HepG2 (cell line): ENCODE measurements at regions not wholly inside any gene's neighbourhood (a gene's known extent, or its start where the extent isn't known, plus 50 kb on each side); places are given as distances from the start of the nearest gene placed in this dataset.

Experiments
- ATAC-seq: fragments of 200-7000 bp; cut with Tn5 transposase; 3 replicates; pipeline ENCODE4 v1.9.1; 2020; ENCODE audit warnings: mild to moderate bottlenecking, moderate library complexity
- BruUV-seq: library from RNA; stranded (reverse); fragments of 400-500 nt; replicated peaks from 2 replicates; lab custom pipeline; 2021; lab: Mats Ljungman, UMichigan
- CTCF ChIA-PET: fragments of 300-600 bp; formaldehyde crosslinking; extraction: SDS; loops from one replicate; lab custom pipeline; 2021; ENCODE audit warnings: low total read pairs, inconsistent platforms, low intra/inter-chr PET ratio; lab: Yijun Ruan, JAX
- POLR2A ChIA-PET: fragments of 350-600 bp; sonication (Branson Sonifier 250); formaldehyde crosslinking; loops from one replicate; lab custom pipeline; 2020; ENCODE audit warnings: antibody characterized with exemption, inconsistent platforms; lab: Yijun Ruan, JAX
- DNase-seq: peaks from one replicate; pipeline ENCODE4 v3.0.0-alpha.2; 2015; ENCODE audit warnings: low spot score
- FAIRE-seq: peaks from 3 replicates; lab custom pipeline; 2011; peaks lifted over from hg19 to GRCh38; lab: Jason Lieb, UNC
- H2AFZ ChIP-seq: one replicate; pipeline ENCODE4 v1.6.1; 2011; ENCODE audit warnings: low read length, inconsistent platforms
- H3K27ac ChIP-seq: fragments of 300-600 bp; 3 replicates; pipeline ENCODE4 v1.8.0; 2011; ENCODE audit warnings: mixed run types, mild to moderate bottlenecking, mixed read lengths, low read length, inconsistent platforms; ENCODE audit not compliant: insufficient read depth; ENCODE audit errors: extremely low read length
- H3K27me3 ChIP-seq, 2 experiments: fragments of 200-600 bp in 1 of 2; 2 replicates in 1 of 2; 3 replicates in 1 of 2; pipeline versions ENCODE4 v1.6.0 to v1.8.0; 2011; ENCODE audit warnings: low read length in 2 of 2, mild to moderate bottlenecking in 2 of 2, moderate library complexity in 2 of 2, inconsistent platforms in 1 of 2; ENCODE audit not compliant: insufficient read depth in 2 of 2, control insufficient read depth in 1 of 2
- H3K36me3 ChIP-seq, 2 experiments: fragments of 200-600 bp in 1 of 2; replicated peaks in 1 of 2; 2 replicates in 1 of 2; 3 replicates in 1 of 2; pipeline versions ENCODE4 v1.5.1 to v1.8.0; 2011; ENCODE audit warnings: low read length in 2 of 2, inconsistent platforms in 1 of 2; ENCODE audit not compliant: insufficient read depth in 2 of 2, control insufficient read depth in 1 of 2
- H3K4me1 ChIP-seq: 2 replicates; pipeline ENCODE4 v1.5.1; 2012; ENCODE audit warnings: low read length, inconsistent platforms; ENCODE audit not compliant: insufficient read depth
- H3K4me2 ChIP-seq: 2 replicates; pipeline ENCODE4 v1.6.0; 2011; ENCODE audit warnings: low read depth, low read length, inconsistent platforms
- H3K4me3 ChIP-seq, 3 experiments: fragments of 200-600 bp in 1 of 3; sonication (generic), shearing (Covaris generic) in 1 of 3; replicated peaks in 1 of 3; 2 replicates each; pipeline ENCODE4 v1.5.1; 2011 to 2016; ENCODE audit warnings: low read length in 3 of 3, inconsistent platforms in 2 of 3, low read depth in 2 of 3, mild to moderate bottlenecking in 2 of 3, control low read depth in 1 of 3, mixed read lengths in 1 of 3; ENCODE audit not compliant: insufficient read depth in 1 of 3
- H3K79me2 ChIP-seq: one replicate; pipeline ENCODE4 v1.6.1; 2011; ENCODE audit warnings: low read length, inconsistent platforms; ENCODE audit not compliant: insufficient read depth
- H3K9ac ChIP-seq: 2 replicates; pipeline ENCODE4 v1.6.0; 2011; ENCODE audit warnings: mild to moderate bottlenecking, low read depth, low read length, inconsistent platforms; ENCODE audit not compliant: insufficient read depth
- H3K9me3 ChIP-seq: 2 replicates; pipeline ENCODE4 v1.5.1; 2012; ENCODE audit warnings: mild to moderate bottlenecking, low read length
- H4K20me1 ChIP-seq: 2 replicates; pipeline ENCODE4 v1.6.0; 2011; ENCODE audit warnings: inconsistent platforms, mild to moderate bottlenecking, low read length, moderate library complexity; ENCODE audit not compliant: insufficient read depth
- CREM ChIP-seq, 2 experiments: sonication (generic) in 1 of 2; formaldehyde crosslinking in 1 of 2; IDR thresholded peaks; 2 replicates each; pipeline versions ENCODE4 v1.4.0 to v1.6.1; 2016 to 2020; ENCODE audit warnings: antibody characterized with exemption in 1 of 2, mild to moderate bottlenecking in 1 of 2, missing genetic modification reagents in 1 of 2
- DNMT3B ChIP-seq: conservative IDR thresholded peaks from 2 replicates; pipeline ENCODE4 v1.6.1; 2016; ENCODE audit warnings: missing biosample characterization, control low read depth
- HIC2 ChIP-seq: sonication (generic); formaldehyde crosslinking; IDR thresholded peaks from 2 replicates; pipeline ENCODE4 v1.9.0; 2022; ENCODE audit warnings: low read depth, missing genetic modification reagents
- MYPOP ChIP-seq: sonication (generic); formaldehyde crosslinking; IDR thresholded peaks from 2 replicates; pipeline ENCODE4 v1.8.1; 2023; ENCODE audit warnings: mild to moderate bottlenecking, moderate library complexity, missing genetic modification reagents
- TFE3 ChIP-seq: IDR thresholded peaks from 2 replicates; pipeline ENCODE4 v1.6.1; 2016
- TP53 ChIP-seq: sonication (generic); formaldehyde crosslinking; conservative IDR thresholded peaks from 2 replicates; pipeline ENCODE4 v1.4.0; 2020; ENCODE audit warnings: missing genetic modification reagents
- ZNF614 ChIP-seq: IDR thresholded peaks from 2 replicates; pipeline ENCODE4 v1.6.1; 2018; ENCODE audit warnings: missing biosample characterization, missing genetic modification reagents, inconsistent platforms, borderline replicate concordance
- ZSCAN5A ChIP-seq: sonication (generic); formaldehyde crosslinking; IDR thresholded peaks from 2 replicates; pipeline ENCODE4 v1.8.0; 2022; ENCODE audit warnings: mild to moderate bottlenecking, missing genetic modification reagents, borderline replicate concordance
- WGBS: methylation state at CpG from one replicate; pipeline ENCODE4 v1.1.6; 2017; ENCODE audit warnings: low lambda C conversion rate; 5-methylcytosine and 5-hydroxymethylcytosine counted together
- in situ Hi-C: cut with HindIII; loops from 2 replicates; pipeline ENCODE4 v1.10.0; 2017; ENCODE audit warnings: low pct_unique_long_range_greater_than_20kb; ENCODE audit not compliant: extremely low pct_ligation_motif_present
- intact Hi-C: fragments of 100-400 bp; cut with micrococcal nuclease; formaldehyde crosslinking; loops from one replicate; pipeline ENCODE4 v1.10.0; 2022; ENCODE audit not compliant: unreplicated experiment

GRCh38 chr5:87770016-87770570, 357.4 kb upstream of the CCNH start (continued):
- TF ChIP-seq ZSCAN5A (CRISPR knock-in tag) (no peak), TP53 (CRISPR knock-in tag) (no peak)

GRCh38 chr5:87769157-87769556, 356.4 kb upstream of the CCNH start:
- Histone ChIP-seq H3K27me3 (no peaks in the 10 kb centered on the region), H3K4me2 (no peak overlapping the region), H3K9ac (no peak overlapping the region), H2AFZ (no peak overlapping the region), H4K20me1 (no peaks in the 10 kb centered on the region), H3K36me3 (no peaks in the 10 kb centered on the region), H3K79me2 (no peaks in the 10 kb centered on the region), H3K27ac (no peak overlapping the region), H3K9me3 (no peaks in the 10 kb centered on the region), H3K4me3 (no peak overlapping the region), H3K4me1 (no peaks in the 10 kb centered on the region)
- no peak for FAIRE-seq
- in situ Hi-C loops, result no loop called here
- DNase-seq, result no peak
- ATAC-seq, result no peak
- no TSS peak for BruUV-seq
- WGBS, result 16% methylated on average over 2 of the region's 2 CpGs
- CTCF ChIA-PET, result no interaction called here
- POLR2A ChIA-PET, result no interaction called here
- intact Hi-C loops, result no loop called here
- TF ChIP-seq HIC2 (CRISPR knock-in tag), result no peak
- no peak for TF ChIP-seq CREM (IDR thresholded peaks at IDR 0.05)
- no peak for TF ChIP-seq CREM (CRISPR knock-in tag; IDR thresholded peaks at IDR 0.05)
- no peak for TF ChIP-seq MYPOP
- no peak for TF ChIP-seq DNMT3B
- no peak for TF ChIP-seq TFE3 (CRISPR knock-in tag)
- no peak for TF ChIP-seq ZNF614 (CRISPR knock-in tag)
